Activated naive CD4-positive, alpha-beta T cell treated with anti-CD3 and anti-CD28 coated beads for 36 hours (primary cell): ENCODE measurements at regions not wholly inside any gene's neighbourhood (a gene's known extent, or its start where the extent isn't known, plus 50 kb on each side); places are given as distances from the start of the nearest gene placed in this dataset.
"Not testable (repeated sequence)": the region's sequence is repeated elsewhere in the genome, so short reads cannot be mapped to it uniquely, and the experiment has no call there.

Experiments
- CTCF ChIA-PET: fragments of 350-600 bp; sonication (Branson Sonifier 250); formaldehyde crosslinking; loops from one replicate; lab custom pipeline; 2021; ENCODE audit warnings: antibody characterized with exemption; lab: Charles Lee
- DNase-seq: peaks from one replicate; pipeline ENCODE4 v3.0.0-alpha.2; 2020
- H3K27ac Mint-ChIP-seq: one replicate; pipeline ENCODE4 v1.8.0; 2021; ENCODE audit warnings: mild to moderate bottlenecking, mixed read lengths
- H3K27me3 Mint-ChIP-seq: one replicate; pipeline ENCODE4 v1.8.0; 2021; ENCODE audit warnings: low read depth, mixed read lengths
- H3K36me3 Mint-ChIP-seq: one replicate; pipeline ENCODE4 v1.8.0; 2021; ENCODE audit warnings: low read depth, mixed read lengths
- H3K4me1 Mint-ChIP-seq: one replicate; pipeline ENCODE4 v1.8.0; 2021; ENCODE audit warnings: low read depth, mixed read lengths
- H3K4me3 Mint-ChIP-seq: one replicate; pipeline ENCODE4 v1.8.0; 2021; ENCODE audit warnings: mild to moderate bottlenecking, moderate library complexity, mixed read lengths
- H3K9me3 Mint-ChIP-seq: one replicate; pipeline ENCODE4 v1.8.0; 2021; ENCODE audit warnings: mixed read lengths
- intact Hi-C: fragments of 100-400 bp; cut with micrococcal nuclease; formaldehyde crosslinking; loops from one replicate; pipeline ENCODE4 v1.15.1; 2023

DNA sequence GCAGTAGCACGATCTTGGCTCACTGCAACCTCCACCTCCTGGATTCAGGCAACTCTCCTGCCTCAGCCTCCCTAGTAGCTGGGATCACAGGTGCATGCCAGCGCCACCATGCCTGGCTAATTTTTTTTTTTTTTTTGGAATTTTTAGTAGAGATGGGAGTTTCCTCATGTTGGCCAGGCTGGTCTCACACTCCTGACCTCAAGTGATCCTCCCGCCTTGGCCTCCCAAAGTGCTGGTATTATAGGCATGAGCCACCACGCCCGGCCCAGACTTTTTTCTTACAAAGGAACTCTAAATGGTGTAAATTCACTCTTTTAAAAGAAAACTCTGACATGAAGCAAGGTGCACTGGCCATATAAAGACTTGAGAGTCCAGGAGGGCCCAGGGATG lies 51.7 kb upstream of the USP6NL start:
- H3K9me3 Mint-ChIP-seq, H3K4me3 Mint-ChIP-seq, CTCF ChIA-PET, intact Hi-C loops, H3K27me3 Mint-ChIP-seq, H3K36me3 Mint-ChIP-seq, H3K27ac Mint-ChIP-seq, DNase-seq, H3K4me1 Mint-ChIP-seq: not testable (repeated sequence)

DNA sequence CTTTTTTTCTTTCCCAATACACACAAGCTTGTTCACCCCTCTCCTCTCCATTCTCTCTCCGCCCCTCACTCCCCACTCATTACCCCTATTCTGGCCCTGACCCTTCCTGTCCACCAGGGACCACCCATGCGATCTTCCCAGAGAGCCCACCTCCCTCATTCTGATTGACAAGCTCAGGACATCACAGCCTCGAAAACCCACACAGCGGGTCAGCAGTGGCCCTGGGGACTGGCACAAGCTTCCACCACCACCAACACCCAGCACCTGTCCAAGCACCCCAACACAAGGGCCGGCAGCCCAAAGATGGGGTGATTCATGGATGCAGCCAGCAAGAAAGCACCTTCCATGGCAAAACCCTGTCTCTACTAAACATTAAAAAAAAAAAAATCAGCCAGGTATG lies 50.0 kb upstream of the USP6NL start:
- CTCF ChIA-PET, result no interaction called here
- no peak for DNase-seq
- H3K36me3 Mint-ChIP-seq, result no peaks in the 10 kb centered on the region
- H3K27ac Mint-ChIP-seq, result no peak overlapping the region
- intact Hi-C loops, result no loop called here
- H3K9me3 Mint-ChIP-seq, result peaks cover 3% of the 10 kb centered on the region
- peaks cover 7% of the 10 kb centered on the region for H3K4me1 Mint-ChIP-seq
- no peaks in the 10 kb centered on the region for H3K27me3 Mint-ChIP-seq
- no peak overlapping the region for H3K4me3 Mint-ChIP-seq
